ENCODE measurements at regions not wholly inside any gene's neighbourhood (a gene's known extent, or its start where the extent isn't known, plus 50 kb on each side); places are given as distances from the start of the nearest gene placed in this dataset.
A peak's percentile ranks its signal among the peaks of the same experiment; 100 is the strongest.
"Not testable (repeated sequence)": the region's sequence is repeated elsewhere in the genome, so short reads cannot be mapped to it uniquely, and the experiment has no call there.

- DNase-seq, result peak; percentile 36
Observed at GRCh38 chr15:79540551-79540950, 108.4 kb downstream of the MINAR1 start.

GRCh38 chr15:79541196-79541595, 109.1 kb downstream of the MINAR1 start:
- no peak for DNase-seq

GRCh38 chr15:79543097-79543496, 111.0 kb downstream of the MINAR1 start:
- no peak for DNase-seq

GRCh38 chr15:79549196-79549595, 117.1 kb downstream of the MINAR1 start:
- DNase-seq, result no peak

GRCh38 chr15:79560384-79560783, 128.2 kb downstream of the MINAR1 start:
- DNase-seq, result no peak

GRCh38 chr15:79561982-79562381, 129.8 kb downstream of the MINAR1 start:
- DNase-seq, result no peak

- no peak for DNase-seq
Observed at GRCh38 chr15:79562403-79562815, 130.3 kb downstream of the MINAR1 start.

- no peak for DNase-seq
Observed at GRCh38 chr15:79562899-79563298, 130.8 kb downstream of the MINAR1 start.

GRCh38 chr15:79570004-79570403, 137.9 kb downstream of the MINAR1 start:
- no peak for DNase-seq

- no peak for DNase-seq
Observed at GRCh38 chr15:79572691-79573404, 140.7 kb downstream of the MINAR1 start.

GRCh38 chr15:79574431-79575273, 142.5 kb downstream of the MINAR1 start:
- not testable (repeated sequence) for DNase-seq

- DNase-seq, result no peak
Observed at GRCh38 chr15:79582650-79583049, 150.5 kb downstream of the MINAR1 start.

- DNase-seq, result no peak
Observed at GRCh38 chr15:79592126-79592525, 160.0 kb downstream of the MINAR1 start.

GRCh38 chr15:79593119-79593869, 161.2 kb downstream of the MINAR1 start:
- no peak for DNase-seq

- no peak for DNase-seq
Observed at GRCh38 chr15:79595306-79595705, 163.2 kb downstream of the MINAR1 start.

- peak; percentile 95 for DNase-seq
Observed at GRCh38 chr15:79595995-79596622, 164.0 kb downstream of the MINAR1 start.

GRCh38 chr15:79598639-79599038, 166.5 kb downstream of the MINAR1 start:
- DNase-seq, result no peak

- no peak for DNase-seq
Observed at GRCh38 chr15:79601405-79602086, 169.4 kb downstream of the MINAR1 start.

GRCh38 chr15:79602180-79602579, 170.0 kb downstream of the MINAR1 start:
- no peak for DNase-seq

GRCh38 chr15:79602731-79603130, 170.6 kb downstream of the MINAR1 start:
- no peak for DNase-seq

GRCh38 chr15:79606831-79607355, 174.8 kb downstream of the MINAR1 start:
- no peak for DNase-seq
